Heart left ventricle (tissue), 13 donors: ENCODE measurements at regions not wholly inside any gene's neighbourhood (a gene's known extent, or its start where the extent isn't known, plus 50 kb on each side); places are given as distances from the start of the nearest gene placed in this dataset.

Experiments
- CTCF ChIP-seq, 12 donors: fragments of 200-600 bp; sonication (generic) in 4 of 12; IDR thresholded peaks; one replicate each; pipeline versions ENCODE4 v1.5.0 to v1.8.0; 2018 to 2022; ENCODE audit warnings: antibody characterized with exemption in 12 of 12, mild to moderate bottlenecking in 5 of 12
- POLR2A ChIP-seq, 2 donors: fragments of 450-650 bp; IDR thresholded peaks; one replicate each; pipeline ENCODE4 v1.6.1; 2017; ENCODE audit warnings: antibody characterized with exemption in 2 of 2, mild to moderate bottlenecking in 2 of 2, moderate library complexity in 2 of 2
- donor health status: ischemic (EF 13 %, LVEDD 7.1; RV severe dilation, severe dysfunction).
- donor health status: DM: no; HTN: yes; CAD: no.
- donor health status: DM: no; HTN: no; CAD: no.
- donor health status: ischemic (EF 25% LVEDD 6.9; RV normal size, moderate dysfunction).
- donor health status: ischemic (EF 25% LVEDD 5.7; RV mildly dilated, moderate dysfunction).
- donor health status: ischemic (EF 35%, LVEDD 5.7; RV mildly dilated, moderate dysfunction).
- donor health status: nonischemic (EF 11% LVEDD 7.7; RV severe dilation, severe dysfunction).
- donor health status: DM: yes; HTN: yes; CAD: no.
- donor health status: PGD.
- donor health status: ischemic (EF 29% LVEDD 5.4; RV normal size, mild dysfunction).
- donor health status: nonischemic (EF 23%, LVEDD 6.1; RV moderate dilation, normal function).

- no peak for TF ChIP-seq CTCF (IDR thresholded peaks at IDR 0.05)
- no peak for TF ChIP-seq POLR2A (IDR thresholded peaks at IDR 0.05)
Measured at GRCh38 chr2:6791682-6792081, 74.0 kb downstream of the CMPK2 start.
